HG03159 (cell line): ENCODE measurements at regions not wholly inside any gene's neighbourhood (a gene's known extent, or its start where the extent isn't known, plus 50 kb on each side); places are given as distances from the start of the nearest gene placed in this dataset.
"Not testable (repeated sequence)": the region's sequence is repeated elsewhere in the genome, so short reads cannot be mapped to it uniquely, and the experiment has no call there.

Experiments
- ATAC-seq: cut with Tn5 transposase; IDR thresholded peaks from one replicate; pipeline ENCODE4 v1.9.1; 2021; ENCODE audit warnings: mild to moderate bottlenecking, moderate library complexity; ENCODE audit not compliant: unreplicated experiment

DNA sequence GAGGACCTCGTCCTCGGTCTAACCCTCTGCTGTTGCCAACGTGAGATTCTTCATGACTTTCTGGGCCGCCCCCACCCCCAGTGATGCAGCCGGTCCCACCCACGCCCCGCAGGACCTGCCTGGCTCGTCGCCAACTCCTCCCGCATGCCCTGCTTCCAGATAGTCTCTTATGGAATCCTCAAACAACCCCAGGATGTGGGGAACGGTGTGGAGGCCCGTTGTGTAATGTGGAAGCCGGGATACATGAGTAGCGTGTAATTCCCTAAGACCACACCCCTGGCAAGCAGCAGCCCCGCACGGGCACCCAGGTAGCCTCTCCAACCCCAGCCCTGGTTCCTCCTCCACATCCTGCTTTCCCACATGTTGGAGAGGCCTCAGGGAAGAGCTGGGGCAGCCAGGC, 275.9 kb downstream of the C16orf95 start:
- no peak for ATAC-seq

GRCh38 chr16:87042551-87043230, 274.5 kb downstream of the C16orf95 start:
- no peak for ATAC-seq

DNA sequence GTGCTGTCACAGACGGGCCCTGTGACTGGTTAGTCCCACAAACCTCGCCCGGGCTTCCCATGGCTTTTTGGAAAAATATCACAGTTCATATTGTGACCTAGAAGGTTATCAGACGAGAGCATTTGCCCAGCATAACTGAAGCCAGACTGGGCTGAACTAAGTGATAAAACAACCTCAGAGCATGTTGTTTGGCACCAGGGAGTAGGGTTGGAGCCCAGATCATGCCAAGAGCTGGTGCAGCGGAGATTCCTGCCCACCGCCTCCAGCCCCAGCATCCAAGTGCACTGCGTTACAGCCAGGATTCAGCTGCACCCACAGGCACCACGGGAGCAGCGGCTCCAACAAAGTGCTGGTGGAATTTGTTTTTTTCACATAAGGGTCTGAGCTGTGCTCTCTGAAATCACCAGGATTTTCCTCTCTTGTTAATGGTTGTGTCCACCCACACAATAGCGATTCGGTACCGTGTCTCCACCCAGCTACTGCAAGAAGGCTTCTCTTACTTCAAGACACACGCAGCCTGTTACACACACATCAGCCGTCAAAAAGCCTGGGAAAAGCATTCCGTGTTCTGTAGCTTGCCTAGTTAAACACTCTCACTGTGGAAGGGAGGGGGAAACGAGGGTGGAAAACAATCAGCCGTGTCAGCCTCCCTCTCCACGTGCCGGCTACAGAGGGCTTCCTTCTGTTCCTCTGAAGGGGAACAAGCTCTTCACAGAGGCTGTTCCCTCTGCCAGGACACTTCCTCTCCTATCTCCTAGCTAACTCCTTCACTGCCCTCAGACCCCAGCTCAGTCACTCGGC, 273.8 kb downstream of the C16orf95 start:
- ATAC-seq: no peak

DNA sequence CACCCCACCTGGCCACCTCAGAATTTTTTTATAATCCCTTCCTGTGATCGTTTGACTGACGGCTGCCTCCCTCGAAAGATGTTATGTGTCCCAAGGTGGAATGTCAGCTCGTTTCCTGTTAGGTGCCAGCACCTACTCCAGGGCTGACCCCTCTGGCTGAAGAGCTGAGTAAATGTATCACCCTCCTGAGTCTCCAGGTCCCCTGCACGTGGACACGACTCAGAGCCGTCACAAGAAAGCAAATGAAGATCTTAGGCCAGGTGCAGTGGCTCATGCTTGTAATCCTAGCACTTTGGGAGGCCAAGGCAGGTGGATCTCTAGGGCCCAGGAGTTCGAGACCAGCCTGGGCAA, 273.2 kb downstream of the C16orf95 start:
- ATAC-seq: no peak

- no peak for ATAC-seq
Observed at GRCh38 chr16:87044829-87045228, 272.4 kb downstream of the C16orf95 start.

- ATAC-seq: no peak
Observed at GRCh38 chr16:87045466-87046216, 271.6 kb downstream of the C16orf95 start.

GRCh38 chr16:87046235-87046634, 271.0 kb downstream of the C16orf95 start:
- no peak for ATAC-seq

- ATAC-seq: no peak
Observed at GRCh38 chr16:87047221-87048037, 269.8 kb downstream of the C16orf95 start.

GRCh38 chr16:87048038-87048729, 269.0 kb downstream of the C16orf95 start:
- no peak for ATAC-seq

GRCh38 chr16:87048730-87049115, 268.5 kb downstream of the C16orf95 start:
- no peak for ATAC-seq

DNA sequence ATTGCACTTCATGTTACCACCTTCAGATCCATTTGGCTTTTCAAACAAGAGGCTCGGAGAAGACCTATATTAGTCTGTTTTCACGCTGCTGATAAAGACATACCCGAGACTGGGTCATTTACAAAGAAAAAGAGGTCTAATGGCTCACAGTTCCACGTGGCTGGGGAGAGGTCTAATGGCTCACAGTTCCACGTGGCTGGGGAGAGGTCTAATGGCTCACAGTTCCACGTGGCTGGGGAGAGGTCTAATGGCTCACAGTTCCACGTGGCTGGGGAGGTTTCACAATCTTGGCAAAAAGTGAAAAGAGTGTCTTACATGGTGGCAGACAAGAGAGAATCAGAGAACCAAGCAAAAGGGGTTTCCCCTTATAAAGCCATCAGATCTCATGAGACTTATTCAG, 268.0 kb downstream of the C16orf95 start:
- ATAC-seq: not testable (repeated sequence)

DNA sequence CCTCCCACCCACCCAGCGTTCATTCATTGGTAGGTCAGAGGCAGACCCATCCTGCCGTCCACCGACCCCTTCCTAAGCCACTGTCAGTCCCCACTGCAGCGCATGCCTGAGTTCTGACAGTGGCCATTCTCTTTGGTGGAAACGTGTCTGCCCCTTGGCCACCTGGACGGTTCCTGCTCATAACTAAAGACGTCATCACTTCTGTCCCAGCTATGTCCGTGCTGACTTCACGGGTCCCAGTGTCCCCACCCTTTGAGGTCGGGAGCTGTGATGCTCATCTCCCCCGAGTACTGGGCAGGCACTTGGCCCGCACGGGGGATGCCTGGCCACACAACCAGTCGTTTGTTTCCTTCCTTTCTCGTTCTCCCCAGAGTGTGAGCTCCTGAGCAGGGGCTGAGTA, 267.1 kb downstream of the C16orf95 start:
- ATAC-seq: no peak

DNA sequence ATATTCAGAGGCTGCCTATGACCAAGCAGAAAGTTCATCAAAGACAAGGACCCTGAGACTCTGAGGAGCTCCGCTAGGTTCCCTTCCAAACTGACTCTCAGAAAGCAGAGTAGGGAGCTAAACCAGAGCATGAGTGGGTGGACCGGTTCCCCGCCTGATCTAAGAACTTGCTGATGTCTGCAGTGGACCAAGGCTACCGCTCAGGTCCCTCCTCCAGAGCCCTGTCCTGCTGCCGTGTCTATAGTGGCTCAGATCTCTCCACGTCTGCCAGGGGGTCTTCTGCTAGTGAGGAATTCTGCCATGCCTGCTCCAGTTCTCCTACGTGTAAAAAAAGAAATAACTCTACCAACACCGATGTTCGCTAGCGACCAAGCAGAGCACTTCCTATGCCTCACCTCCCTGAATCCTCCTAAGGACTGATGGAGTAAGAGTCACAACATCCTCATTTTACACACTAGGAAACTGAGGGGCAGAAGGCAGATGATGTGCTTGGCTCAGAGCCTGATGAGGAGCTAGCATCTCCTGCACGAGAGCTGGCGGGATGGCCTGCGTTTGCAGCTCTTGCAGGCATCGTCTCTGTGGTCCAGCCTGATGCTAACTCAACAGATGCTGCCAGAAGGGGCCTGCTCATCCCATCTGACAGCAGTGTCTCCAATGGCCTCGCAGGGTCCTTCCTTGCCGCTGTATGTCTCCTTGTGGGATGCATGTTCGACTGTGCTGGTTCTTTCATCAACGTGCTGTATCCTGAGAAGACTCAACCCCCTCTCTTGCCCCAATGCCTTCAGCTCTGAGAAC, 265.5 kb downstream of the C16orf95 start:
- no peak for ATAC-seq

GRCh38 chr16:87052506-87052905, 264.7 kb downstream of the C16orf95 start:
- no peak for ATAC-seq

DNA sequence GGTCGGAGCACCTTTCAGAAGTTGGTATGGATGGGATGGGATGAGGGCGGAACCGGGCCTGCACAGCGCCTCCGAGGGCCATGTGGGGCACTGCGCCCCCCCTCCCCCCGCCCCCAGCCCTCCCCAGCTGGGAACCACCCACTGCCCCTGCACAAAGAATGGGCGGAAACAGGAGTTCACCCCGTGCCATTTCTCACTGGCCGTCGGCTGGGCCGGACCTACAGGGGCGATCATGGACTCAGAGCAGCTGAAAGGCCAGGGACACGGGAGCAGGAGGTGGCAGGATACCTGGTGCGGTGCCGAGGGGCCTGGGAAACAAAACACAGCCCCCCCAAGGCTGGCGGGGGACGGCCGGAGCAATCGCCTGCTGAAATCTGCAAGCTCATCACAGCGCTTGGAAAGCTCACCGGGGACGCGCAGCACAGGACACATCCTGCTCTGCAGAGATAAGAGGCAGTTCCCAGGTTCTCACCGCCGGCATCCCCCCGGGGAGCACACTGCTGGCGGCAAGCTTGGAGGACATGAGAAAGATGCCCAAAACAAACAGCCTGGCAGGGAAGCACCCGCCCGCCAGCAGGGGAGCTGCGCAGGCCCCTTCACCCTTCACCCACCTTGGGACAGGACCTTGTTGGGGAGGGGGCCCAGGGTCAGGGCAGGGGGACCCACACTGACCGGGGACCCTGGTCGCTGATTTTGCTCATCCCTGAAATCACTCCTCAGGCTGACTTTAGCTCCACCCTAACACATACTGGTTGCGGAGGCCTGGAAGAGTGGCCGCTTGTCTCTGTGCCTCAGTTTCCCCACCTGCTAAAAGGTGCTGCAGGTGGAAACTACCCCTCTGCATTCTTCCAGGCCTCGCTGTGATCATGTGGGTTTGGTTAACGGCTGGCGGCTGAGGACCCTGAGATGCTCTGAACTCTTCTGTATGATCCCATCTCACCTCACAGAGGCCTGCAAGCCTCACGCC, 263.9 kb downstream of the C16orf95 start:
- no peak for ATAC-seq

DNA sequence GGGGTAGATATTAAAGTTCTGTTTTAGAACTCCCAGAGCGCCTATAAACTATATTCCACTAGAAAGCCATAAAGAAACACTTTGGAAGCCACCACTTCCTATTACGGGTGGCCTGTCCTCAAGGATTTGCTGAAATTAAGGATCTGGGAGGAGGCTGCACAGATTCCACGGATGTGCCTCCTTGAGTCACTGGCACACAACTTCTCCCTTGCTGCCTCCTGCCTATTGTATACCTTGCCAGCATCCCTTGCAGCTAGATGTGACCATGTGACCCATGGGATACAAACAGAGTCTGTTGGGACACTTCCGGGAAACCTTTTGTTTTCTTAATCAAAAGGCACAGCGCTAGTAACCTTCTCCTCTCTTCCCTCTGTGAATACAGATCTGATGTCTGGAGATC, 263.0 kb downstream of the C16orf95 start:
- ATAC-seq: no peak

DNA sequence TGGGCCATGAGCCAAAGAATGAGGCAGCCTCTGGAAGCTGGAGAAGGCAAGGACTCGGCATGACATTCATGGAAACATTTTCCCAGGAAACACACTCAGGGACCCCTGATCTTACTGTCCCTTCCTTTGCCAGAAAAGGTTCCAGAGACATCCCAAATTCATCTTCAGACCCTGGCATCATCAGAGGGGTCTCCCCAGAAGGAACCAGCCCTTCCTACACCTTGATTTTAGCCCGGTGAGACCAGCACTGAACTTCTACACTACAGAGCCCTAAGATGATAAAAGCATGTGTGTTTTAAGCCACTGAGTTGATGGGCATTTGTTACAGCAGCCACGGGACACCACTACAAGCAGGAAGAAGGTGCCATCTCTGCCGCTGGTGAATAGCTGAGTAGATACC, 262.3 kb downstream of the C16orf95 start:
- no peak for ATAC-seq

DNA sequence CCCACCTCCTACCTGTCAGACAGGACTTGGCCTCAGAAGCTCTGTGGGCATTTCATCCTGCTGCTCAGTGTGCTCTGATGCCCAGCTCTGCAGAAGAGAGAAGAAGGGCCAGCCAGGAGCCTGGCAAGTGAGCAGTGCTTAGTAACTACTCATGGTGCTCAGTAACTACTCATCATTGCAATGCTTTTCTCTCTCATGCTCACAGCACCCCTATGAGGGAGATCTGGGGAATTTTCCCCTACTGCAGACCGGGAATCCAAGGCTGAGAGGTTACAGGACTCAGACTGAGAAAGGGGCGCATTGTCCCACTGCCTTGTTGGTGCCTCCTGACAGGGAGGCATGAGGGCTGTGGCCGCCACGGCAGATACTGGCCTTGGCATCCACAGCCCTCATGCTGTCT, 261.1 kb downstream of the C16orf95 start:
- ATAC-seq: no peak
